HEK293 (cell line): ENCODE measurements at regions not wholly inside any gene's neighbourhood (a gene's known extent, or its start where the extent isn't known, plus 50 kb on each side); places are given as distances from the start of the nearest gene placed in this dataset.

Experiments
- KLF16 ChIP-seq: fragments of 450-650 bp; formaldehyde crosslinking; IDR thresholded peaks from 2 replicates; pipeline ENCODE4 v1.5.1; 2017; ENCODE audit warnings: missing biosample characterization, missing genetic modification characterization
- MYNN ChIP-seq: fragments of 450-650 bp; formaldehyde crosslinking; IDR thresholded peaks from 2 replicates; pipeline ENCODE4 v1.5.1; 2016; ENCODE audit warnings: missing biosample characterization, missing genetic modification characterization, borderline replicate concordance
- SCRT1 ChIP-seq: fragments of 450-650 bp; formaldehyde crosslinking; IDR thresholded peaks from 2 replicates; pipeline ENCODE4 v1.5.1; 2016; ENCODE audit warnings: missing biosample characterization, missing genetic modification characterization, borderline replicate concordance
- SP2 ChIP-seq: fragments of 450-650 bp; formaldehyde crosslinking; IDR thresholded peaks from 2 replicates; pipeline ENCODE4 v1.5.1; 2016; ENCODE audit warnings: missing biosample characterization, missing genetic modification characterization
- ZBTB20 ChIP-seq: fragments of 450-650 bp; formaldehyde crosslinking; IDR thresholded peaks from 2 replicates; pipeline ENCODE4 v1.5.1; 2016; ENCODE audit warnings: missing biosample characterization, missing genetic modification characterization
- ZBTB7A ChIP-seq: fragments of 450-650 bp; formaldehyde crosslinking; IDR thresholded peaks from 2 replicates; pipeline ENCODE4 v1.5.1; 2016; ENCODE audit warnings: low read depth, missing biosample characterization, missing genetic modification characterization
- ZNF776 ChIP-seq: fragments of 450-650 bp; formaldehyde crosslinking; IDR thresholded peaks from 2 replicates; pipeline ENCODE4 v1.5.0; 2017; ENCODE audit warnings: missing biosample characterization, missing genetic modification characterization, borderline replicate concordance
- TF ChIP-seq, protein P1 (sequence below): fragments of 450-650 bp; IDR thresholded peaks from 2 replicates; pipeline ENCODE4 v1.5.1; 2018; ENCODE audit warnings: missing biosample characterization, missing genetic modification characterization
- TF ChIP-seq, protein P2 (sequence below): fragments of 450-650 bp; formaldehyde crosslinking; IDR thresholded peaks from 2 replicates; pipeline ENCODE4 v1.5.1; 2016; ENCODE audit warnings: missing biosample characterization, missing genetic modification characterization
- TF ChIP-seq, protein P3 (sequence below): fragments of 450-650 bp; formaldehyde crosslinking; optimal IDR thresholded peaks from 2 replicates; pipeline ENCODE3; 2016; ENCODE audit warnings: missing biosample characterization, mild to moderate bottlenecking, missing genetic modification characterization
- TF ChIP-seq, protein P4 (sequence below): fragments of 450-650 bp; formaldehyde crosslinking; IDR thresholded peaks from 2 replicates; pipeline ENCODE4 v1.5.1; 2016; ENCODE audit warnings: missing biosample characterization, missing genetic modification characterization
- TF ChIP-seq, protein P5 (sequence below): fragments of 450-650 bp; formaldehyde crosslinking; IDR thresholded peaks from 2 replicates; pipeline ENCODE4 v1.5.1; 2016; ENCODE audit warnings: missing biosample characterization, missing genetic modification characterization
- TF ChIP-seq, protein P6 (sequence below): fragments of 450-650 bp; formaldehyde crosslinking; IDR thresholded peaks from 2 replicates; pipeline ENCODE4 v1.5.1; 2016; ENCODE audit warnings: missing biosample characterization, missing genetic modification characterization
- TF ChIP-seq, protein P7 (sequence below): fragments of 450-650 bp; formaldehyde crosslinking; IDR thresholded peaks from 2 replicates; pipeline ENCODE4 v1.5.1; 2016; ENCODE audit warnings: missing biosample characterization, missing genetic modification characterization

DNA sequence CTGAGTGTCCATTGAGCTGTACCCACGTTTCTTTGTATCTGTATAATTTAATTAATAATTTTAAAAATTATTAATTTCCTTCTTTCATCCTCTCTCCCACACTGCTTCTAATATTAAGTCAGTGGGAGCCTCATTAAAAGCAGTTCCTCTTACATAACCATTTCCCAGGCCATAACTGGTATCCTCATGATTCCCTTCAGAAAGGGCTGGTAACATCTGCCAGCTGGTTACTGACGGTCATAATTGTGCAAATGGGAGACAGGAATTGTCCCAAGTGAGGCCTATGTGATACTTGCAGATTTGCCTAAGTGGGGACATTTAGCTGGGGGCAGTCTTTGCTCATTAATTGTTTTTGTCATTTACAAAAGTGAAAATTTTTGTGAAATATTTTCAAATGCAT, 69.0 kb upstream of the SPAG17 start:
- TF ChIP-seq, protein P1, sequence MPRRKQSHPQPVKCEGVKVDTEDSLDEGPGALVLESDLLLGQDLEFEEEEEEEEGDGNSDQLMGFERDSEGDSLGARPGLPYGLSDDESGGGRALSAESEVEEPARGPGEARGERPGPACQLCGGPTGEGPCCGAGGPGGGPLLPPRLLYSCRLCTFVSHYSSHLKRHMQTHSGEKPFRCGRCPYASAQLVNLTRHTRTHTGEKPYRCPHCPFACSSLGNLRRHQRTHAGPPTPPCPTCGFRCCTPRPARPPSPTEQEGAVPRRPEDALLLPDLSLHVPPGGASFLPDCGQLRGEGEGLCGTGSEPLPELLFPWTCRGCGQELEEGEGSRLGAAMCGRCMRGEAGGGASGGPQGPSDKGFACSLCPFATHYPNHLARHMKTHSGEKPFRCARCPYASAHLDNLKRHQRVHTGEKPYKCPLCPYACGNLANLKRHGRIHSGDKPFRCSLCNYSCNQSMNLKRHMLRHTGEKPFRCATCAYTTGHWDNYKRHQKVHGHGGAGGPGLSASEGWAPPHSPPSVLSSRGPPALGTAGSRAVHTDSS (tag by site-specific recombination) = no peak
- no peak for TF ChIP-seq MYNN (tag by site-specific recombination)
- TF ChIP-seq, protein P2, sequence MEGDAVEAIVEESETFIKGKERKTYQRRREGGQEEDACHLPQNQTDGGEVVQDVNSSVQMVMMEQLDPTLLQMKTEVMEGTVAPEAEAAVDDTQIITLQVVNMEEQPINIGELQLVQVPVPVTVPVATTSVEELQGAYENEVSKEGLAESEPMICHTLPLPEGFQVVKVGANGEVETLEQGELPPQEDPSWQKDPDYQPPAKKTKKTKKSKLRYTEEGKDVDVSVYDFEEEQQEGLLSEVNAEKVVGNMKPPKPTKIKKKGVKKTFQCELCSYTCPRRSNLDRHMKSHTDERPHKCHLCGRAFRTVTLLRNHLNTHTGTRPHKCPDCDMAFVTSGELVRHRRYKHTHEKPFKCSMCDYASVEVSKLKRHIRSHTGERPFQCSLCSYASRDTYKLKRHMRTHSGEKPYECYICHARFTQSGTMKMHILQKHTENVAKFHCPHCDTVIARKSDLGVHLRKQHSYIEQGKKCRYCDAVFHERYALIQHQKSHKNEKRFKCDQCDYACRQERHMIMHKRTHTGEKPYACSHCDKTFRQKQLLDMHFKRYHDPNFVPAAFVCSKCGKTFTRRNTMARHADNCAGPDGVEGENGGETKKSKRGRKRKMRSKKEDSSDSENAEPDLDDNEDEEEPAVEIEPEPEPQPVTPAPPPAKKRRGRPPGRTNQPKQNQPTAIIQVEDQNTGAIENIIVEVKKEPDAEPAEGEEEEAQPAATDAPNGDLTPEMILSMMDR (tag by site-specific recombination) = no peak
- no peak for TF ChIP-seq ZBTB20
- TF ChIP-seq, protein P3, sequence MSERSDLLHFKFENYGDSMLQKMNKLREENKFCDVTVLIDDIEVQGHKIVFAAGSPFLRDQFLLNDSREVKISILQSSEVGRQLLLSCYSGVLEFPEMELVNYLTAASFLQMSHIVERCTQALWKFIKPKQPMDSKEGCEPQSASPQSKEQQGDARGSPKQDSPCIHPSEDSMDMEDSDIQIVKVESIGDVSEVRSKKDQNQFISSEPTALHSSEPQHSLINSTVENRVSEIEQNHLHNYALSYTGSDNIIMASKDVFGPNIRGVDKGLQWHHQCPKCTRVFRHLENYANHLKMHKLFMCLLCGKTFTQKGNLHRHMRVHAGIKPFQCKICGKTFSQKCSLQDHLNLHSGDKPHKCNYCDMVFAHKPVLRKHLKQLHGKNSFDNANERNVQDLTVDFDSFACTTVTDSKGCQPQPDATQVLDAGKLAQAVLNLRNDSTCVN (tag by site-specific recombination) = no peak
- TF ChIP-seq ZNF776 (tag by site-specific recombination) = no peak
- TF ChIP-seq SCRT1 (tag by site-specific recombination) = no peak
- TF ChIP-seq KLF16 (tag by site-specific recombination) = no peak
- TF ChIP-seq ZBTB7A (tag by site-specific recombination) = no peak
- TF ChIP-seq, protein P4, sequence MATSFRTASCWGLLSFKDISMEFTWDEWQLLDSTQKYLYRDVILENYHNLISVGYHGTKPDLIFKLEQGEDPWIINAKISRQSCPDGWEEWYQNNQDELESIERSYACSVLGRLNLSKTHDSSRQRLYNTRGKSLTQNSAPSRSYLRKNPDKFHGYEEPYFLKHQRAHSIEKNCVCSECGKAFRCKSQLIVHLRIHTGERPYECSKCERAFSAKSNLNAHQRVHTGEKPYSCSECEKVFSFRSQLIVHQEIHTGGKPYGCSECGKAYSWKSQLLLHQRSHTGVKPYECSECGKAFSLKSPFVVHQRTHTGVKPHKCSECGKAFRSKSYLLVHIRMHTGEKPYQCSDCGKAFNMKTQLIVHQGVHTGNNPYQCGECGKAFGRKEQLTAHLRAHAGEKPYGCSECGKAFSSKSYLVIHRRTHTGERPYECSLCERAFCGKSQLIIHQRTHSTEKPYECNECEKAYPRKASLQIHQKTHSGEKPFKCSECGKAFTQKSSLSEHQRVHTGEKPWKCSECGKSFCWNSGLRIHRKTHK (tag by site-specific recombination) = no peak
- TF ChIP-seq, protein P5, sequence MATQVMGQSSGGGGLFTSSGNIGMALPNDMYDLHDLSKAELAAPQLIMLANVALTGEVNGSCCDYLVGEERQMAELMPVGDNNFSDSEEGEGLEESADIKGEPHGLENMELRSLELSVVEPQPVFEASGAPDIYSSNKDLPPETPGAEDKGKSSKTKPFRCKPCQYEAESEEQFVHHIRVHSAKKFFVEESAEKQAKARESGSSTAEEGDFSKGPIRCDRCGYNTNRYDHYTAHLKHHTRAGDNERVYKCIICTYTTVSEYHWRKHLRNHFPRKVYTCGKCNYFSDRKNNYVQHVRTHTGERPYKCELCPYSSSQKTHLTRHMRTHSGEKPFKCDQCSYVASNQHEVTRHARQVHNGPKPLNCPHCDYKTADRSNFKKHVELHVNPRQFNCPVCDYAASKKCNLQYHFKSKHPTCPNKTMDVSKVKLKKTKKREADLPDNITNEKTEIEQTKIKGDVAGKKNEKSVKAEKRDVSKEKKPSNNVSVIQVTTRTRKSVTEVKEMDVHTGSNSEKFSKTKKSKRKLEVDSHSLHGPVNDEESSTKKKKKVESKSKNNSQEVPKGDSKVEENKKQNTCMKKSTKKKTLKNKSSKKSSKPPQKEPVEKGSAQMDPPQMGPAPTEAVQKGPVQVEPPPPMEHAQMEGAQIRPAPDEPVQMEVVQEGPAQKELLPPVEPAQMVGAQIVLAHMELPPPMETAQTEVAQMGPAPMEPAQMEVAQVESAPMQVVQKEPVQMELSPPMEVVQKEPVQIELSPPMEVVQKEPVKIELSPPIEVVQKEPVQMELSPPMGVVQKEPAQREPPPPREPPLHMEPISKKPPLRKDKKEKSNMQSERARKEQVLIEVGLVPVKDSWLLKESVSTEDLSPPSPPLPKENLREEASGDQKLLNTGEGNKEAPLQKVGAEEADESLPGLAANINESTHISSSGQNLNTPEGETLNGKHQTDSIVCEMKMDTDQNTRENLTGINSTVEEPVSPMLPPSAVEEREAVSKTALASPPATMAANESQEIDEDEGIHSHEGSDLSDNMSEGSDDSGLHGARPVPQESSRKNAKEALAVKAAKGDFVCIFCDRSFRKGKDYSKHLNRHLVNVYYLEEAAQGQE (tag by site-specific recombination) = no peak
- TF ChIP-seq, protein P6, sequence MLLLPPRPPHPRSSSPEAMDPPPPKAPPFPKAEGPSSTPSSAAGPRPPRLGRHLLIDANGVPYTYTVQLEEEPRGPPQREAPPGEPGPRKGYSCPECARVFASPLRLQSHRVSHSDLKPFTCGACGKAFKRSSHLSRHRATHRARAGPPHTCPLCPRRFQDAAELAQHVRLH (tag by site-specific recombination) = no peak
- TF ChIP-seq SP2 (tag by site-specific recombination) = no peak
- TF ChIP-seq, protein P7, sequence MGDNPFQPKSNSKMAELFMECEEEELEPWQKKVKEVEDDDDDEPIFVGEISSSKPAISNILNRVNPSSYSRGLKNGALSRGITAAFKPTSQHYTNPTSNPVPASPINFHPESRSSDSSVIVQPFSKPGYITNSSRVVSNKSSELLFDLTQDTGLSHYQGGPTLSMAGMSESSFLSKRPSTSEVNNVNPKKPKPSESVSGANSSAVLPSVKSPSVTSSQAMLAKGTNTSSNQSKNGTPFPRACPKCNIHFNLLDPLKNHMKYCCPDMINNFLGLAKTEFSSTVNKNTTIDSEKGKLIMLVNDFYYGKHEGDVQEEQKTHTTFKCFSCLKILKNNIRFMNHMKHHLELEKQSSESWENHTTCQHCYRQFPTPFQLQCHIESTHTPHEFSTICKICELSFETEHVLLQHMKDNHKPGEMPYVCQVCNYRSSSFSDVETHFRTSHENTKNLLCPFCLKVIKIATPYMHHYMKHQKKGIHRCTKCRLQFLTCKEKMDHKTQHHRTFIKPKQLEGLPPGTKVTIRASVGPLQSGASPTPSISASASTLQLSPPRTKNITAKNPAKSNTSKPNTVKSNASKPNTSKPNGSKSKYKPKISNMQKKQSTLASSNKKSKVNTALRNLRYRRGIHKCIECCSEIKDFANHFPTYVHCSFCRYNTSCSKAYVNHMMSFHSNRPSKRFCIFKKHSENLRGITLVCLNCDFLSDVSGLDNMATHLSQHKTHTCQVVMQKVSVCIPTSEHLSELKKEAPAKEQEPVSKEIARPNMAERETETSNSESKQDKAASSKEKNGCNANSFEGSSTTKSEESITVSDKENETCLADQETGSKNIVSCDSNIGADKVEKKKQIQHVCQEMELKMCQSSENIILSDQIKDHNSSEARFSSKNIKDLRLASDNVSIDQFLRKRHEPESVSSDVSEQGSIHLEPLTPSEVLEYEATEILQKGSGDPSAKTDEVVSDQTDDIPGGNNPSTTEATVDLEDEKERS = no peak
